Natural killer cell (primary cell): ENCODE measurements at regions not wholly inside any gene's neighbourhood (a gene's known extent, or its start where the extent isn't known, plus 50 kb on each side); places are given as distances from the start of the nearest gene placed in this dataset.

ENCODE experiments used
- ATAC-seq, 3 donors: fragments of 150-1000 bp in 2 of 3; fragments of 200-7000 bp in 1 of 3; cut with Tn5 transposase; 1 replicate in 1 of 3; 2 replicates in 2 of 3; pipeline ENCODE4 v1.10.0; 2021; ENCODE audit warnings: mild to moderate bottlenecking in 2 of 3, moderate library complexity in 2 of 3
- DNase-seq, 2 donors: peaks; one replicate each; pipeline versions ENCODE4 v3.0.0 to v3.0.0-alpha.2; 2013 to 2021; ENCODE audit warnings: mixed read lengths in 1 of 2
- H3K27ac ChIP-seq: one replicate; pipeline ENCODE4 v1.5.1; 2013; ENCODE audit warnings: mild to moderate bottlenecking, low read length
- H3K27me3 ChIP-seq: one replicate; pipeline ENCODE4 v1.6.1; 2013; ENCODE audit warnings: low read length; ENCODE audit not compliant: control insufficient read depth, insufficient read depth
- H3K36me3 ChIP-seq: one replicate; pipeline ENCODE4 v1.6.1; 2013; ENCODE audit warnings: low read length; ENCODE audit not compliant: control insufficient read depth, insufficient read depth
- H3K4me1 ChIP-seq: one replicate; pipeline ENCODE4 v1.6.1; 2013; ENCODE audit warnings: low read length; ENCODE audit not compliant: control insufficient read depth, insufficient read depth
- H3K4me3 ChIP-seq: one replicate; pipeline ENCODE4 v1.5.1; 2013; ENCODE audit warnings: low read length
- H3K9me3 ChIP-seq: one replicate; pipeline ENCODE4 v1.6.1; 2013; ENCODE audit warnings: low read length; ENCODE audit not compliant: control insufficient read depth, insufficient read depth
- H3K27ac Mint-ChIP-seq, 2 donors: one replicate each; pipeline ENCODE4 v1.8.0; 2022; ENCODE audit warnings: mild to moderate bottlenecking in 2 of 2, mixed read lengths in 2 of 2, moderate library complexity in 1 of 2
- H3K27me3 Mint-ChIP-seq, 2 donors: one replicate each; pipeline ENCODE4 v1.8.0; 2022; ENCODE audit warnings: low read depth in 2 of 2, mixed read lengths in 2 of 2
- H3K36me3 Mint-ChIP-seq: one replicate; pipeline ENCODE4 v1.8.0; 2022; ENCODE audit warnings: mixed read lengths
- H3K4me1 Mint-ChIP-seq, 2 donors: one replicate each; pipeline ENCODE4 v1.8.0; 2022; ENCODE audit warnings: mixed read lengths in 2 of 2
- H3K4me3 Mint-ChIP-seq: one replicate; pipeline ENCODE4 v1.8.0; 2022; ENCODE audit warnings: mild to moderate bottlenecking, moderate library complexity, mixed read lengths
- H3K9me3 Mint-ChIP-seq, 2 donors: one replicate each; pipeline ENCODE4 v1.8.0; 2022; ENCODE audit warnings: mixed read lengths in 2 of 2
- CTCF ChIP-seq: fragments of 200-600 bp; IDR thresholded peaks from one replicate; pipeline ENCODE4 v1.8.0; 2022; ENCODE audit warnings: antibody characterized with exemption
- WGBS: methylation state at CpG from one replicate; pipeline ENCODE4 v1.1.7; 2013; ENCODE audit warnings: missing lambda C conversion rate; ENCODE audit not compliant: insufficient coverage; 5-methylcytosine and 5-hydroxymethylcytosine counted together
- intact Hi-C: fragments of 100-400 bp; cut with micrococcal nuclease; formaldehyde crosslinking; loops from one replicate; pipeline ENCODE4 v1.14.2; 2022

GRCh38 chrX:10971759-10972158, 139.4 kb upstream of the HCCS start:
- no peak for ATAC-seq
- no peak overlapping the region for H3K27ac ChIP-seq
- H3K4me1 Mint-ChIP-seq = no peaks in the 10 kb centered on the region
- H3K27me3 Mint-ChIP-seq = no peaks in the 10 kb centered on the region
- H3K4me3 ChIP-seq = no peak overlapping the region
- no peak overlapping the region for H3K27ac Mint-ChIP-seq
- H3K36me3 ChIP-seq = no peaks in the 10 kb centered on the region
- H3K9me3 Mint-ChIP-seq = peaks cover 7 to 12% of the 10 kb centered on the region in 2 donors
- no peak for TF ChIP-seq CTCF
- H3K4me3 Mint-ChIP-seq = no peak overlapping the region
- intact Hi-C loops = no loop called here
- H3K36me3 Mint-ChIP-seq = no peaks in the 10 kb centered on the region
- no CpG with 5 or more reads among the region's 1 CpG for WGBS
- H3K9me3 ChIP-seq = peaks cover 2% of the 10 kb centered on the region
- DNase-seq = no peak
- H3K27me3 ChIP-seq = no peaks in the 10 kb centered on the region
- H3K4me1 ChIP-seq = no peaks in the 10 kb centered on the region

- Mint-ChIP-seq H3K9me3 (peaks cover 7 to 12% of the 10 kb centered on the region in 2 donors), H3K27ac (no peak overlapping the region), H3K36me3 (no peaks in the 10 kb centered on the region), H3K4me1 (no peaks in the 10 kb centered on the region), H3K27me3 (no peaks in the 10 kb centered on the region), H3K4me3 (no peak overlapping the region)
- peaks cover 2% of the 10 kb centered on the region for H3K9me3 ChIP-seq
- WGBS = no CpG with 5 or more reads among the region's 2 CpGs
- H3K27ac ChIP-seq = no peak overlapping the region
- intact Hi-C loops = no loop called here
- no peaks in the 10 kb centered on the region for H3K36me3 ChIP-seq
- no peaks in the 10 kb centered on the region for H3K27me3 ChIP-seq
- ATAC-seq (no peak), DNase-seq (no peak)
- H3K4me3 ChIP-seq = no peak overlapping the region
- H3K4me1 ChIP-seq = no peaks in the 10 kb centered on the region
- no peak for TF ChIP-seq CTCF
Measured at GRCh38 chrX:10972706-10973105, 138.4 kb upstream of the HCCS start.

GRCh38 chrX:10974920-10975319, 136.2 kb upstream of the HCCS start:
- no peaks in the 10 kb centered on the region for H3K4me1 ChIP-seq
- peaks cover 2 to 10% of the 10 kb centered on the region in 2 donors for H3K9me3 Mint-ChIP-seq
- 100% methylated on average over 1 of the region's 1 CpG for WGBS
- no peak overlapping the region for H3K27ac ChIP-seq
- H3K27me3 ChIP-seq = no peaks in the 10 kb centered on the region
- no peaks in the 10 kb centered on the region for H3K4me1 Mint-ChIP-seq
- no peak for TF ChIP-seq CTCF
- no peaks in the 10 kb centered on the region for H3K27me3 Mint-ChIP-seq
- intact Hi-C loops = no loop called here
- H3K9me3 ChIP-seq = peaks cover 9% of the 10 kb centered on the region
- H3K36me3 Mint-ChIP-seq = no peaks in the 10 kb centered on the region
- H3K36me3 ChIP-seq = no peaks in the 10 kb centered on the region
- ATAC-seq (no peak), DNase-seq (no peak)
- no peak overlapping the region for H3K27ac Mint-ChIP-seq
- no peak overlapping the region for H3K4me3 Mint-ChIP-seq
- no peak overlapping the region for H3K4me3 ChIP-seq

- Mint-ChIP-seq H3K9me3 (peaks cover 7 to 12% of the 10 kb centered on the region in 2 donors), H3K27me3 (no peaks in the 10 kb centered on the region)
Measured at GRCh38 chrX:10979956-10980355, 131.2 kb upstream of the HCCS start.

More at GRCh38 chrX:10979956-10980355, 131.2 kb upstream of the HCCS start:
- WGBS = 100% methylated on average over 1 of the region's 1 CpG
- Histone ChIP-seq H3K9me3 (peaks cover 6% of the 10 kb centered on the region), H3K27ac (no peak overlapping the region), H3K27me3 (no peaks in the 10 kb centered on the region), H3K4me1 (no peaks in the 10 kb centered on the region), H3K36me3 (no peaks in the 10 kb centered on the region), H3K4me3 (no peak overlapping the region)
- H3K36me3 Mint-ChIP-seq = no peaks in the 10 kb centered on the region
- no peak for DNase-seq
- H3K4me3 Mint-ChIP-seq = no peak overlapping the region
- intact Hi-C loops = no loop called here
- H3K27ac Mint-ChIP-seq = no peak overlapping the region
- no peak for TF ChIP-seq CTCF
- ATAC-seq = no peak
- H3K4me1 Mint-ChIP-seq = no peaks in the 10 kb centered on the region
